H1 (cell line): ENCODE measurements at regions not wholly inside any gene's neighbourhood (a gene's known extent, or its start where the extent isn't known, plus 50 kb on each side); places are given as distances from the start of the nearest gene placed in this dataset.

Experiments
- EGR1 ChIP-seq: IDR thresholded peaks from 2 replicates; pipeline ENCODE4 v1.6.1; 2011; ENCODE audit warnings: low read depth, low read length, borderline replicate concordance
- GTF2F1 ChIP-seq: IDR thresholded peaks from 2 replicates; pipeline ENCODE4 v1.6.1; 2012; ENCODE audit warnings: low read depth, low read length, improper control_type of control experiment, borderline replicate concordance
- KDM1A ChIP-seq: fragments of 200-600, 300-600 bp; sonication (generic); IDR thresholded peaks from 2 replicates; pipeline ENCODE4 v1.7.1; 2016; ENCODE audit warnings: mild to moderate bottlenecking, low read length, borderline replicate concordance
- NANOG ChIP-seq: IDR thresholded peaks from 2 replicates; pipeline ENCODE4 v1.6.1; 2011; ENCODE audit warnings: low read length, low read depth, mild to moderate bottlenecking, inconsistent platforms; ENCODE audit not compliant: insufficient read depth, poor library complexity, severe bottlenecking
- NRF1 ChIP-seq: IDR thresholded peaks from 2 replicates; pipeline ENCODE4 v1.6.1; 2011; ENCODE audit warnings: mild to moderate bottlenecking, low read depth, low read length, improper control_type of control experiment

- no peak for TF ChIP-seq KDM1A
- no peak for TF ChIP-seq NANOG
- TF ChIP-seq GTF2F1, result no peak
- no peak for TF ChIP-seq NRF1
- TF ChIP-seq EGR1, result no peak
- TF ChIP-seq, all 59 proteins: peak for 0
Measured at GRCh38 chr12:97711392-97711791, 248.8 kb downstream of the RMST start (continued).
